Mesenchymal stem cell (in vitro differentiated cells and primary cell): ENCODE measurements at regions not wholly inside any gene's neighbourhood (a gene's known extent, or its start where the extent isn't known, plus 50 kb on each side); places are given as distances from the start of the nearest gene placed in this dataset.

Experiments used
- DNase-seq: peaks from one replicate; pipeline ENCODE4 v3.0.0-alpha.2; 2013
- H2AFZ ChIP-seq: one replicate; pipeline ENCODE4 v1.6.1; 2013; ENCODE audit warnings: low read depth, mild to moderate bottlenecking, control low read depth, inconsistent platforms, low read length, moderate library complexity
- H2AK5ac ChIP-seq: 2 replicates; pipeline ENCODE4 v1.6.1; 2013; ENCODE audit warnings: low read length, moderate library complexity, mild to moderate bottlenecking, inconsistent platforms; ENCODE audit not compliant: severe bottlenecking
- H2BK120ac ChIP-seq: one replicate; pipeline ENCODE4 v1.6.1; 2013; ENCODE audit warnings: low read depth, mild to moderate bottlenecking, inconsistent platforms, low read length, moderate library complexity
- H2BK12ac ChIP-seq, 2 experiments: one replicate each; pipeline ENCODE4 v1.6.1; 2013; ENCODE audit warnings: inconsistent platforms in 2 of 2, low read length in 2 of 2, mild to moderate bottlenecking in 2 of 2, moderate library complexity in 2 of 2, control low read depth in 1 of 2
- H2BK15ac ChIP-seq: one replicate; pipeline ENCODE4 v1.6.1; 2013; ENCODE audit warnings: mild to moderate bottlenecking, low read depth, inconsistent platforms; ENCODE audit not compliant: poor library complexity, severe bottlenecking
- H2BK5ac ChIP-seq: 2 replicates; pipeline ENCODE4 v1.6.1; 2013; ENCODE audit warnings: low read depth, mild to moderate bottlenecking, low read length, control low read depth, inconsistent platforms; ENCODE audit not compliant: poor library complexity, severe bottlenecking
- H3K14ac ChIP-seq, 2 experiments: one replicate each; pipeline ENCODE4 v1.6.1; 2013; ENCODE audit warnings: inconsistent platforms in 2 of 2, low read length in 2 of 2, control low read depth in 1 of 2, mild to moderate bottlenecking in 1 of 2, moderate library complexity in 1 of 2
- H3K18ac ChIP-seq, 2 experiments: one replicate each; pipeline ENCODE4 v1.6.1; 2013; ENCODE audit warnings: inconsistent platforms in 2 of 2, low read length in 2 of 2, control low read depth in 1 of 2, low read depth in 1 of 2, mild to moderate bottlenecking in 1 of 2
- H3K23ac ChIP-seq, 2 experiments: one replicate each; pipeline ENCODE4 v1.6.1; 2013; ENCODE audit warnings: inconsistent platforms in 2 of 2, low read length in 2 of 2, mild to moderate bottlenecking in 2 of 2, moderate library complexity in 2 of 2, control low read depth in 1 of 2
- H3K27ac ChIP-seq: 2 replicates; pipeline ENCODE4 v1.5.1; 2013; ENCODE audit warnings: mild to moderate bottlenecking, moderate library complexity, low read length, control low read depth, inconsistent platforms; ENCODE audit not compliant: poor library complexity, severe bottlenecking
- H3K27me3 ChIP-seq, 2 experiments: 2 replicates each; pipeline versions ENCODE4 v1.6.1 to v1.7.0; 2013; ENCODE audit warnings: low read length in 2 of 2, mild to moderate bottlenecking in 2 of 2, moderate library complexity in 2 of 2, control low read depth in 1 of 2, inconsistent platforms in 1 of 2; ENCODE audit not compliant: control insufficient read depth in 1 of 2, insufficient read depth in 1 of 2
- H3K36me3 ChIP-seq, 2 experiments: 2 replicates each; pipeline versions ENCODE4 v1.6.1 to v1.7.0; 2013; ENCODE audit warnings: low read length in 2 of 2, control low read depth in 1 of 2, inconsistent platforms in 1 of 2, low read depth in 1 of 2, mild to moderate bottlenecking in 1 of 2; ENCODE audit not compliant: insufficient read depth in 2 of 2, control insufficient read depth in 1 of 2
- H3K4ac ChIP-seq, 2 experiments: one replicate each; pipeline ENCODE4 v1.6.1; 2013; ENCODE audit warnings: inconsistent platforms in 2 of 2, low read length in 2 of 2, mild to moderate bottlenecking in 2 of 2, moderate library complexity in 2 of 2, control low read depth in 1 of 2, low read depth in 1 of 2
- H3K4me1 ChIP-seq: 2 replicates; pipeline ENCODE4 v1.6.1; 2013; ENCODE audit warnings: low read depth, low read length, control low read depth; ENCODE audit not compliant: control insufficient read depth, insufficient read depth
- H3K4me2 ChIP-seq: 2 replicates; pipeline ENCODE4 v1.6.1; 2013; ENCODE audit warnings: low read length, mild to moderate bottlenecking, inconsistent platforms; ENCODE audit not compliant: poor library complexity, severe bottlenecking
- H3K4me3 ChIP-seq, 2 experiments: 2 replicates each; pipeline versions ENCODE4 v1.5.1 to v1.7.0; 2013; ENCODE audit warnings: low read length in 2 of 2, mild to moderate bottlenecking in 2 of 2, control low read depth in 1 of 2, low read depth in 1 of 2; ENCODE audit not compliant: insufficient read depth in 1 of 2
- H3K79me1 ChIP-seq: replicated peaks from 2 replicates; pipeline ENCODE4 v1.6.1; 2013; ENCODE audit warnings: mild to moderate bottlenecking, control low read depth, low read length, inconsistent platforms; ENCODE audit not compliant: poor library complexity, severe bottlenecking
- H3K9ac ChIP-seq: 2 replicates; pipeline ENCODE4 v1.7.0; 2013; ENCODE audit warnings: mild to moderate bottlenecking, low read length, moderate library complexity
- H3K9me3 ChIP-seq: 2 replicates; pipeline ENCODE4 v1.7.0; 2013; ENCODE audit warnings: mild to moderate bottlenecking, low read length; ENCODE audit not compliant: control insufficient read depth
- H4K8ac ChIP-seq: one replicate; pipeline ENCODE4 v1.6.1; 2013; ENCODE audit warnings: inconsistent platforms, mild to moderate bottlenecking, low read length, moderate library complexity
- H4K91ac ChIP-seq: one replicate; pipeline ENCODE4 v1.6.1; 2013; ENCODE audit warnings: mild to moderate bottlenecking, low read length, inconsistent platforms
- WGBS: methylation state at CpG from one replicate; pipeline ENCODE4 v1.1.7; 2013; ENCODE audit warnings: mixed read lengths; 5-methylcytosine and 5-hydroxymethylcytosine counted together

- Histone ChIP-seq H2BK5ac (no peak overlapping the region), H3K9ac (no peak overlapping the region), H3K4ac (no peak overlapping the region), H4K8ac (no peak overlapping the region), H3K4me3 (no peak overlapping the region), H3K14ac (no peak overlapping the region), H3K18ac (no peak overlapping the region), H3K36me3 (no peaks in the 10 kb centered on the region), H2BK120ac (no peak overlapping the region), H3K4me1 (peaks cover 9% of the 10 kb centered on the region), H3K79me1 (no peaks in the 10 kb centered on the region), H2BK15ac (no peak overlapping the region), H2AFZ (no peak overlapping the region), H2BK12ac (no peak overlapping the region), H3K9me3 (no peaks in the 10 kb centered on the region), H3K23ac (no peak overlapping the region), H2AK5ac (no peak overlapping the region), H4K91ac (no peak overlapping the region), H3K4me2 (no peak overlapping the region), H3K27me3 (no peaks in the 10 kb centered on the region), H3K27ac (no peak overlapping the region)
- no peak for DNase-seq
- 90% methylated on average over 2 of the region's 5 CpGs for WGBS
These were observed 172.4 kb downstream of the SYK start for GRCh38 chr9:90974016-90974415.

GRCh38 chr9:90974643-90975245 is 173.1 kb downstream of the SYK start:
- Histone ChIP-seq H3K4me2 (no peak overlapping the region), H3K14ac (peak overlapping the region in 1 of 2 experiments; percentile 27), H4K8ac (no peak overlapping the region), H2BK12ac (no peak overlapping the region), H4K91ac (no peak overlapping the region), H3K9me3 (no peaks in the 10 kb centered on the region), H2AFZ (no peak overlapping the region), H3K36me3 (no peaks in the 10 kb centered on the region), H3K4ac (no peak overlapping the region), H2BK15ac (no peak overlapping the region), H3K23ac (no peak overlapping the region), H3K4me3 (no peak overlapping the region), H3K79me1 (no peaks in the 10 kb centered on the region), H2AK5ac (no peak overlapping the region), H3K27ac (no peak overlapping the region), H2BK120ac (no peak overlapping the region), H3K9ac (no peak overlapping the region), H3K4me1 (peaks cover 10% of the 10 kb centered on the region), H3K27me3 (no peaks in the 10 kb centered on the region), H2BK5ac (no peak overlapping the region), H3K18ac (no peak overlapping the region)
- 95% methylated on average over 5 of the region's 9 CpGs for WGBS
- DNase-seq = no peak

- no peak overlapping the region for H3K4me2 ChIP-seq
- H3K27ac ChIP-seq = no peak overlapping the region
- no peaks in the 10 kb centered on the region for H3K79me1 ChIP-seq
- no peak overlapping the region for H4K8ac ChIP-seq
- H3K27me3 ChIP-seq = no peaks in the 10 kb centered on the region
- 94% methylated on average over 21 of the region's 22 CpGs for WGBS
- H3K23ac ChIP-seq = no peak overlapping the region
- no peak overlapping the region for H2BK120ac ChIP-seq
- H3K4me1 ChIP-seq = peaks cover 9% of the 10 kb centered on the region
- no peak overlapping the region for H2BK15ac ChIP-seq
- no peak overlapping the region for H3K4ac ChIP-seq
- H4K91ac ChIP-seq = no peak overlapping the region
- H3K4me3 ChIP-seq = no peak overlapping the region
- H2AFZ ChIP-seq = no peak overlapping the region
- H2BK12ac ChIP-seq = no peak overlapping the region
- no peaks in the 10 kb centered on the region for H3K9me3 ChIP-seq
- H3K36me3 ChIP-seq = no peaks in the 10 kb centered on the region
- H3K18ac ChIP-seq = no peak overlapping the region
- H2AK5ac ChIP-seq = no peak overlapping the region
- no peak overlapping the region for H2BK5ac ChIP-seq
- H3K9ac ChIP-seq = no peak overlapping the region
- no peak for DNase-seq
- H3K14ac ChIP-seq = no peak overlapping the region
These were observed 174.3 kb downstream of the SYK start for GRCh38 chr9:90975781-90976538.

- Histone ChIP-seq H4K91ac (peak overlapping the region; percentile 16), H3K27ac (no peak overlapping the region), H3K36me3 (no peaks in the 10 kb centered on the region), H3K9me3 (no peaks in the 10 kb centered on the region), H3K79me1 (no peaks in the 10 kb centered on the region), H3K4me2 (no peak overlapping the region), H4K8ac (no peak overlapping the region), H3K9ac (no peak overlapping the region), H3K4ac (no peak overlapping the region), H3K4me1 (peaks cover 7% of the 10 kb centered on the region), H3K27me3 (no peaks in the 10 kb centered on the region), H2BK5ac (no peak overlapping the region), H3K18ac (no peak overlapping the region), H2AFZ (no peak overlapping the region), H2AK5ac (peak overlapping the region; percentile 75), H3K23ac (no peak overlapping the region), H2BK120ac (no peak overlapping the region), H3K14ac (peak overlapping the region in 1 of 2 experiments; percentile 91), H2BK12ac (no peak overlapping the region), H2BK15ac (no peak overlapping the region), H3K4me3 (no peak overlapping the region)
- no peak for DNase-seq
- WGBS = 89% methylated on average over 5 of the region's 7 CpGs
These were observed 177.5 kb downstream of the SYK start for GRCh38 chr9:90979138-90979551.
